ENCODE measurements at regions not wholly inside any gene's neighbourhood (a gene's known extent, or its start where the extent isn't known, plus 50 kb on each side); places are given as distances from the start of the nearest gene placed in this dataset.
"Not testable (repeated sequence)": the region's sequence is repeated elsewhere in the genome, so short reads cannot be mapped to it uniquely, and the experiment has no call there.

GRCh38 chr5:45109636-45110035, 300.9 kb downstream of the MRPS30 start:
- no peaks in the 10 kb centered on the region for H3K4me1 Mint-ChIP-seq (ENCODE audit: low read depth in 2 of 2)
- no peaks in the 10 kb centered on the region for H3K36me3 Mint-ChIP-seq (ENCODE audit: insufficient read depth)
- no peak overlapping the region for H3K27ac Mint-ChIP-seq
- no peak overlapping the region for H3K4me3 Mint-ChIP-seq
- peaks cover 0 to 22% of the 10 kb centered on the region in 2 donors for H3K9me3 Mint-ChIP-seq
- H3K27me3 Mint-ChIP-seq: no peaks in the 10 kb centered on the region
- DNase-seq (no peak), ATAC-seq (replicated peaks) (no peak)

- DNase-seq (no peak), ATAC-seq (replicated peaks) (no peak)
- Mint-ChIP-seq H3K27ac (no peak overlapping the region), H3K9me3 (peaks cover 0 to 25% of the 10 kb centered on the region in 2 donors), H3K4me1 (ENCODE audit: low read depth in 2 of 2) (no peaks in the 10 kb centered on the region), H3K36me3 (ENCODE audit: insufficient read depth) (no peaks in the 10 kb centered on the region), H3K27me3 (no peaks in the 10 kb centered on the region), H3K4me3 (no peak overlapping the region)
These were observed 301.7 kb downstream of the MRPS30 start for GRCh38 chr5:45110399-45110798.

- Mint-ChIP-seq H3K36me3 (ENCODE audit: insufficient read depth) (no peaks in the 10 kb centered on the region), H3K9me3 (peaks cover 9 to 23% of the 10 kb centered on the region in 2 donors), H3K27me3 (no peaks in the 10 kb centered on the region), H3K27ac (no peak overlapping the region), H3K4me3 (no peak overlapping the region), H3K4me1 (ENCODE audit: low read depth in 2 of 2) (no peaks in the 10 kb centered on the region)
- DNase-seq (no peak), ATAC-seq (replicated peaks) (no peak)
These were observed 305.0 kb downstream of the MRPS30 start for GRCh38 chr5:45113726-45114125.

GRCh38 chr5:45132972-45133371, 324.2 kb downstream of the MRPS30 start:
- H3K27ac Mint-ChIP-seq: no peak overlapping the region
- ATAC-seq (replicated peaks) (no peak), DNase-seq (no peak)

GRCh38 chr5:45162974-45163373, 354.2 kb downstream of the MRPS30 start:
- Mint-ChIP-seq H3K27me3 (no peaks in the 10 kb centered on the region), H3K4me1 (ENCODE audit: low read depth in 2 of 2) (no peaks in the 10 kb centered on the region), H3K36me3 (ENCODE audit: insufficient read depth) (peaks cover 3% of the 10 kb centered on the region), H3K9me3 (peaks cover 0 to 8% of the 10 kb centered on the region in 2 donors), H3K27ac (no peak overlapping the region), H3K4me3 (no peak overlapping the region)
- no peak for ATAC-seq (replicated peaks)
- no peak for DNase-seq

More at GRCh38 chr5:45132972-45133371, 324.2 kb downstream of the MRPS30 start:
- Mint-ChIP-seq H3K27me3 (no peaks in the 10 kb centered on the region), H3K4me3 (no peak overlapping the region), H3K9me3 (peaks cover 11 to 15% of the 10 kb centered on the region in 2 donors), H3K4me1 (ENCODE audit: low read depth in 2 of 2) (no peaks in the 10 kb centered on the region), H3K36me3 (ENCODE audit: insufficient read depth) (no peaks in the 10 kb centered on the region)

- Mint-ChIP-seq H3K4me3 (no peak overlapping the region), H3K4me1 (ENCODE audit: low read depth in 2 of 2) (no peaks in the 10 kb centered on the region), H3K27ac (no peak overlapping the region), H3K36me3 (ENCODE audit: insufficient read depth) (no peaks in the 10 kb centered on the region), H3K9me3 (peaks cover 6 to 13% of the 10 kb centered on the region in 2 donors), H3K27me3 (no peaks in the 10 kb centered on the region)
- DNase-seq: no peak
- ATAC-seq (replicated peaks): no peak
These were observed 362.8 kb downstream of the MRPS30 start for GRCh38 chr5:45171563-45171962.

GRCh38 chr5:45172634-45173033, 363.9 kb downstream of the MRPS30 start:
- not testable (repeated sequence) for H3K36me3 Mint-ChIP-seq (ENCODE audit: insufficient read depth); H3K4me3 Mint-ChIP-seq; ATAC-seq (replicated peaks); DNase-seq; H3K4me1 Mint-ChIP-seq (ENCODE audit: low read depth in 2 of 2); H3K27ac Mint-ChIP-seq; H3K27me3 Mint-ChIP-seq
- H3K9me3 Mint-ChIP-seq: peaks cover 9 to 11% of the 10 kb centered on the region in 2 donors

GRCh38 chr5:45179686-45180085, 370.9 kb downstream of the MRPS30 start:
- no peaks in the 10 kb centered on the region for H3K36me3 Mint-ChIP-seq (ENCODE audit: insufficient read depth)
- peaks cover 9 to 15% of the 10 kb centered on the region in 2 donors for H3K9me3 Mint-ChIP-seq
- H3K4me1 Mint-ChIP-seq (ENCODE audit: low read depth in 2 of 2): no peaks in the 10 kb centered on the region
- ATAC-seq (replicated peaks) (no peak), DNase-seq (no peak)
- H3K27ac Mint-ChIP-seq: no peak overlapping the region
- H3K4me3 Mint-ChIP-seq: no peak overlapping the region
- no peaks in the 10 kb centered on the region for H3K27me3 Mint-ChIP-seq

- no peaks in the 10 kb centered on the region for H3K27me3 Mint-ChIP-seq
These were observed 380.3 kb downstream of the MRPS30 start for GRCh38 chr5:45189042-45189441.

GRCh38 chr5:45189481-45189880, 380.7 kb downstream of the MRPS30 start:
- no peaks in the 10 kb centered on the region for H3K36me3 Mint-ChIP-seq (ENCODE audit: insufficient read depth)
- ATAC-seq (replicated peaks): no peak
- DNase-seq: no peak
- peaks cover 8 to 9% of the 10 kb centered on the region in 2 donors for H3K9me3 Mint-ChIP-seq
- H3K27me3 Mint-ChIP-seq: no peaks in the 10 kb centered on the region
- H3K4me1 Mint-ChIP-seq (ENCODE audit: low read depth in 2 of 2): no peaks in the 10 kb centered on the region
- no peak overlapping the region for H3K27ac Mint-ChIP-seq
- H3K4me3 Mint-ChIP-seq: no peak overlapping the region

More at GRCh38 chr5:45189042-45189441, 380.3 kb downstream of the MRPS30 start:
- Mint-ChIP-seq H3K4me1 (ENCODE audit: low read depth in 2 of 2) (no peaks in the 10 kb centered on the region), H3K36me3 (ENCODE audit: insufficient read depth) (no peaks in the 10 kb centered on the region), H3K27ac (no peak overlapping the region), H3K9me3 (peaks cover 9% of the 10 kb centered on the region in 2 donors), H3K4me3 (no peak overlapping the region)
- DNase-seq: no peak
- no peak for ATAC-seq (replicated peaks)

- ATAC-seq (replicated peaks): no peak
- H3K27ac Mint-ChIP-seq: no peak overlapping the region
- H3K9me3 Mint-ChIP-seq: peaks cover 6 to 25% of the 10 kb centered on the region in 2 donors
- no peaks in the 10 kb centered on the region for H3K27me3 Mint-ChIP-seq
- DNase-seq: no peak
- H3K4me1 Mint-ChIP-seq (ENCODE audit: low read depth in 2 of 2): no peaks in the 10 kb centered on the region
- H3K4me3 Mint-ChIP-seq: no peak overlapping the region
- no peaks in the 10 kb centered on the region for H3K36me3 Mint-ChIP-seq (ENCODE audit: insufficient read depth)
These were observed 386.3 kb downstream of the MRPS30 start for GRCh38 chr5:45195026-45195425.
